HG03175 (cell line): ENCODE measurements at regions not wholly inside any gene's neighbourhood (a gene's known extent, or its start where the extent isn't known, plus 50 kb on each side); places are given as distances from the start of the nearest gene placed in this dataset.

ENCODE experiments used
- ATAC-seq: cut with Tn5 transposase; IDR thresholded peaks from one replicate; pipeline ENCODE4 v1.9.1; 2021; ENCODE audit warnings: mild to moderate bottlenecking, moderate library complexity; ENCODE audit not compliant: unreplicated experiment

- ATAC-seq = no peak
Observed at GRCh38 chr9:107731115-107731762, 241.7 kb upstream of the KLF4 start.

- no peak for ATAC-seq
Observed at GRCh38 chr9:107730666-107731065, 241.1 kb upstream of the KLF4 start.

GRCh38 chr9:107727086-107727780, 237.7 kb upstream of the KLF4 start:
- no peak for ATAC-seq

GRCh38 chr9:107723015-107723414, 233.4 kb upstream of the KLF4 start:
- ATAC-seq = no peak

GRCh38 chr9:107721705-107722245, 232.2 kb upstream of the KLF4 start:
- no peak for ATAC-seq

- no peak for ATAC-seq
Observed at GRCh38 chr9:107720501-107720900, 230.9 kb upstream of the KLF4 start.

- no peak for ATAC-seq
Observed at GRCh38 chr9:107717529-107718314, 228.2 kb upstream of the KLF4 start.

- no peak for ATAC-seq
Observed at GRCh38 chr9:107715740-107716139, 226.2 kb upstream of the KLF4 start.

- no peak for ATAC-seq
Observed at GRCh38 chr9:107713470-107713869, 223.9 kb upstream of the KLF4 start.

- no peak for ATAC-seq
Observed at GRCh38 chr9:107712390-107712789, 222.8 kb upstream of the KLF4 start.

GRCh38 chr9:107711542-107711941, 222.0 kb upstream of the KLF4 start:
- no peak for ATAC-seq

- ATAC-seq = no peak
Observed at GRCh38 chr9:107710953-107711352, 221.4 kb upstream of the KLF4 start.

- no peak for ATAC-seq
Observed at GRCh38 chr9:107710546-107710945, 221.0 kb upstream of the KLF4 start.

- ATAC-seq = no peak
Observed at GRCh38 chr9:107708791-107709190, 219.2 kb upstream of the KLF4 start.

GRCh38 chr9:107707915-107708441, 218.4 kb upstream of the KLF4 start:
- no peak for ATAC-seq

GRCh38 chr9:107707428-107707837, 217.9 kb upstream of the KLF4 start:
- no peak for ATAC-seq

- no peak for ATAC-seq
Observed at GRCh38 chr9:107706701-107707427, 217.3 kb upstream of the KLF4 start.

GRCh38 chr9:107705521-107705920, 216.0 kb upstream of the KLF4 start:
- ATAC-seq = no peak

GRCh38 chr9:107704774-107705173, 215.2 kb upstream of the KLF4 start:
- ATAC-seq = no peak

- no peak for ATAC-seq
Observed at GRCh38 chr9:107703651-107704050, 214.1 kb upstream of the KLF4 start.

- no peak for ATAC-seq
Observed at GRCh38 chr9:107700847-107701246, 211.3 kb upstream of the KLF4 start.
